H1 (cell line): ENCODE measurements at regions not wholly inside any gene's neighbourhood (a gene's known extent, or its start where the extent isn't known, plus 50 kb on each side); places are given as distances from the start of the nearest gene placed in this dataset.

Experiments
- CHD7 ChIP-seq: fragments of 300-600 bp; sonication (generic); IDR thresholded peaks from 2 replicates; pipeline ENCODE4 v1.7.1; 2012; ENCODE audit warnings: low read length, moderate library complexity, mild to moderate bottlenecking, inconsistent platforms; ENCODE audit not compliant: insufficient replicate concordance
- RBBP5 ChIP-seq: IDR thresholded peaks from 2 replicates; pipeline ENCODE4 v1.7.1; 2012; ENCODE audit warnings: low read depth, mild to moderate bottlenecking, inconsistent platforms, low read length, moderate library complexity, borderline replicate concordance

- TF ChIP-seq CHD7 (no peak), RBBP5 (no peak)
Observed at GRCh38 chr2:163008642-163009041, 170.1 kb upstream of the KCNH7 start (continued).
